Keratinocyte (primary cell): ENCODE measurements at regions not wholly inside any gene's neighbourhood (a gene's known extent, or its start where the extent isn't known, plus 50 kb on each side); places are given as distances from the start of the nearest gene placed in this dataset.

Experiments used
- DNase-seq: peaks from one replicate; pipeline ENCODE4 v3.0.0-alpha.2; 2011; ENCODE audit warnings: low read depth, missing footprints, low spot score
- FAIRE-seq: peaks from 2 replicates; lab custom pipeline; 2011; peaks lifted over from hg19 to GRCh38; lab: Jason Lieb, UNC
- H2AFZ ChIP-seq: 2 replicates; pipeline ENCODE4 v1.6.0; 2012; ENCODE audit warnings: low read length, control low read depth, inconsistent platforms; ENCODE audit not compliant: control insufficient read depth
- H3K27ac ChIP-seq: 2 replicates; pipeline ENCODE4 v1.5.1; 2011; ENCODE audit warnings: low read length; ENCODE audit not compliant: control insufficient read depth, insufficient read depth
- H3K27me3 ChIP-seq: 3 replicates; pipeline ENCODE4 v1.6.0; 2011; ENCODE audit warnings: low read length; ENCODE audit not compliant: control insufficient read depth, insufficient read depth; ENCODE audit errors: extremely low read depth
- H3K36me3 ChIP-seq, 2 experiments: 2 replicates in 1 of 2; 3 replicates in 1 of 2; pipeline ENCODE4 v1.5.1; 2011; ENCODE audit warnings: low read length in 2 of 2, mild to moderate bottlenecking in 1 of 2; ENCODE audit not compliant: control insufficient read depth in 2 of 2, insufficient read depth in 2 of 2; ENCODE audit errors: extremely low read depth in 1 of 2
- H3K4me1 ChIP-seq: 3 replicates; pipeline ENCODE4 v1.5.1; 2011; ENCODE audit warnings: low read length; ENCODE audit not compliant: control insufficient read depth, insufficient read depth; ENCODE audit errors: extremely low read depth
- H3K4me2 ChIP-seq: 3 replicates; pipeline ENCODE4 v1.6.0; 2011; ENCODE audit warnings: low read depth, low read length; ENCODE audit not compliant: control insufficient read depth, insufficient read depth; ENCODE audit errors: extremely low read depth
- H3K4me3 ChIP-seq, 3 experiments: fragments of 200-600 bp in 1 of 3; sonication (generic) in 1 of 3; 2 replicates in 2 of 3; 3 replicates in 1 of 3; pipeline ENCODE4 v1.5.1; 2011 to 2016; ENCODE audit warnings: low read length in 3 of 3, mild to moderate bottlenecking in 3 of 3, control low read depth in 2 of 3, inconsistent platforms in 1 of 3, low read depth in 1 of 3, mixed read lengths in 1 of 3, mixed run types in 1 of 3, moderate library complexity in 1 of 3; ENCODE audit not compliant: control insufficient read depth in 2 of 3, insufficient read depth in 2 of 3; ENCODE audit errors: extremely low read depth in 1 of 3
- H3K79me2 ChIP-seq: 2 replicates; pipeline ENCODE4 v1.6.0; 2012; ENCODE audit warnings: low read length; ENCODE audit not compliant: control insufficient read depth, insufficient read depth
- H3K9ac ChIP-seq: 3 replicates; pipeline ENCODE4 v1.6.0; 2011; ENCODE audit warnings: low read length; ENCODE audit not compliant: control insufficient read depth, insufficient read depth; ENCODE audit errors: extremely low read depth
- H3K9me1 ChIP-seq: 3 replicates; pipeline ENCODE4 v1.6.0; 2011; ENCODE audit warnings: low read length; ENCODE audit not compliant: control insufficient read depth, insufficient read depth; ENCODE audit errors: extremely low read depth
- H3K9me3 ChIP-seq: 2 replicates; pipeline ENCODE4 v1.5.1; 2012; ENCODE audit warnings: low read depth, low read length; ENCODE audit not compliant: control insufficient read depth
- H4K20me1 ChIP-seq: 3 replicates; pipeline ENCODE4 v1.6.0; 2011; ENCODE audit warnings: low read length; ENCODE audit not compliant: control insufficient read depth, insufficient read depth; ENCODE audit errors: extremely low read depth
- EZH2 ChIP-seq: IDR thresholded peaks from one replicate; pipeline ENCODE4 v1.6.1; 2012; ENCODE audit warnings: inconsistent platforms, mild to moderate bottlenecking, low read length, moderate library complexity
- dilution Hi-C: fragments of 300-500 bp; cut with MboI; formaldehyde crosslinking; loops from one replicate; pipeline ENCODE4 v1.7.0; 2020; ENCODE audit warnings: low sequenced_read_pairs; ENCODE audit not compliant: extremely low pct_ligation_motif_present
- TF ChIP-seq, protein P1 (sequence below), 3 experiments: IDR thresholded peaks in 1 of 3; conservative IDR thresholded peaks in 1 of 3; optimal IDR thresholded peaks in 1 of 3; 2 replicates in 2 of 3; 3 replicates in 1 of 3; pipeline versions ENCODE3 to v1.5.1; 2011; ENCODE audit warnings: low read length in 3 of 3, mild to moderate bottlenecking in 3 of 3, moderate library complexity in 2 of 3, control low read depth in 1 of 3, inconsistent platforms in 1 of 3; ENCODE audit not compliant: insufficient read depth in 2 of 3; ENCODE audit errors: extremely low read depth in 1 of 3

- Histone ChIP-seq H3K4me1 (no peaks in the 10 kb centered on the region), H4K20me1 (no peaks in the 10 kb centered on the region), H3K27me3 (no peaks in the 10 kb centered on the region), H3K9me1 (no peaks in the 10 kb centered on the region), H3K36me3 (no peaks in the 10 kb centered on the region), H3K4me2 (no peak overlapping the region), H3K9me3 (no peaks in the 10 kb centered on the region), H3K79me2 (no peaks in the 10 kb centered on the region), H2AFZ (no peak overlapping the region), H3K27ac (no peak overlapping the region), H3K9ac (no peak overlapping the region), H3K4me3 (no peak overlapping the region)
- TF ChIP-seq, protein P1, sequence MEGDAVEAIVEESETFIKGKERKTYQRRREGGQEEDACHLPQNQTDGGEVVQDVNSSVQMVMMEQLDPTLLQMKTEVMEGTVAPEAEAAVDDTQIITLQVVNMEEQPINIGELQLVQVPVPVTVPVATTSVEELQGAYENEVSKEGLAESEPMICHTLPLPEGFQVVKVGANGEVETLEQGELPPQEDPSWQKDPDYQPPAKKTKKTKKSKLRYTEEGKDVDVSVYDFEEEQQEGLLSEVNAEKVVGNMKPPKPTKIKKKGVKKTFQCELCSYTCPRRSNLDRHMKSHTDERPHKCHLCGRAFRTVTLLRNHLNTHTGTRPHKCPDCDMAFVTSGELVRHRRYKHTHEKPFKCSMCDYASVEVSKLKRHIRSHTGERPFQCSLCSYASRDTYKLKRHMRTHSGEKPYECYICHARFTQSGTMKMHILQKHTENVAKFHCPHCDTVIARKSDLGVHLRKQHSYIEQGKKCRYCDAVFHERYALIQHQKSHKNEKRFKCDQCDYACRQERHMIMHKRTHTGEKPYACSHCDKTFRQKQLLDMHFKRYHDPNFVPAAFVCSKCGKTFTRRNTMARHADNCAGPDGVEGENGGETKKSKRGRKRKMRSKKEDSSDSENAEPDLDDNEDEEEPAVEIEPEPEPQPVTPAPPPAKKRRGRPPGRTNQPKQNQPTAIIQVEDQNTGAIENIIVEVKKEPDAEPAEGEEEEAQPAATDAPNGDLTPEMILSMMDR (optimal IDR thresholded peaks at IDR 0.05 in 1 of 3, IDR thresholded peaks at IDR 0.05 in 1 of 3, conservative IDR thresholded peaks at IDR 0.05 in 1 of 3; ENCODE audit: extremely low read depth in 1 of 3, insufficient read depth in 2 of 3, low read length in 3 of 3) = no peak
- TF ChIP-seq EZH2 = no peak
- FAIRE-seq = no peak
- DNase-seq = no peak
- dilution Hi-C loops = no loop called here
Measured at GRCh38 chr3:20388971-20389370, 203.0 kb upstream of the SGO1 start.

GRCh38 chr3:20380295-20380694, 194.3 kb upstream of the SGO1 start:
- no peaks in the 10 kb centered on the region for H3K4me1 ChIP-seq
- H3K9me1 ChIP-seq = no peaks in the 10 kb centered on the region
- DNase-seq (no peak), FAIRE-seq (no peak)
- H3K79me2 ChIP-seq = no peaks in the 10 kb centered on the region
- H3K4me3 ChIP-seq = no peak overlapping the region
- H2AFZ ChIP-seq = no peak overlapping the region
- dilution Hi-C loops = no loop called here
- TF ChIP-seq EZH2 = no peak
- TF ChIP-seq, protein P1 (optimal IDR thresholded peaks at IDR 0.05 in 1 of 3, IDR thresholded peaks at IDR 0.05 in 1 of 3, conservative IDR thresholded peaks at IDR 0.05 in 1 of 3; ENCODE audit: extremely low read depth in 1 of 3, insufficient read depth in 2 of 3, low read length in 3 of 3) = no peak
- no peak overlapping the region for H3K27ac ChIP-seq
- H3K4me2 ChIP-seq = no peak overlapping the region
- no peaks in the 10 kb centered on the region for H3K27me3 ChIP-seq
- no peak overlapping the region for H3K9ac ChIP-seq
- H3K36me3 ChIP-seq = no peaks in the 10 kb centered on the region
- no peaks in the 10 kb centered on the region for H4K20me1 ChIP-seq
- H3K9me3 ChIP-seq = no peaks in the 10 kb centered on the region
